Adrenal gland (tissue), 9 donors: ENCODE measurements at regions not wholly inside any gene's neighbourhood (a gene's known extent, or its start where the extent isn't known, plus 50 kb on each side); places are given as distances from the start of the nearest gene placed in this dataset.

Source experiments
- DNase-seq, 7 donors: peaks; one replicate each; pipeline ENCODE4 v3.0.0-alpha.2; 2019 to 2020
- H3K27ac ChIP-seq, 5 donors: fragments of 200-600 bp; sonication (generic) in 4 of 5; 1 replicate in 3 of 5; 2 replicates in 2 of 5; pipeline versions ENCODE4 v1.5.1 to v1.8.0; 2016 to 2020; ENCODE audit warnings: mild to moderate bottlenecking in 1 of 5
- H3K27me3 ChIP-seq: fragments of 200-600 bp; 2 replicates; pipeline ENCODE4 v1.8.0; 2021
- H3K36me3 ChIP-seq, 2 donors: fragments of 200-600 bp; replicated peaks in 1 of 2; 1 replicate in 1 of 2; 2 replicates in 1 of 2; pipeline versions ENCODE4 v1.5.1 to v1.8.0; 2018 to 2022
- H3K4me1 ChIP-seq, 2 donors: fragments of 200-600 bp; replicated peaks in 1 of 2; 1 replicate in 1 of 2; 2 replicates in 1 of 2; pipeline versions ENCODE4 v1.5.1 to v1.8.0; 2018 to 2021
- H3K4me3 ChIP-seq, 4 donors: fragments of 200-600 bp; sonication (generic) in 3 of 4; one replicate each; pipeline ENCODE4 v1.5.1; 2016 to 2018
- H3K9me3 ChIP-seq, 3 donors: fragments of 200-600 bp; sonication (generic) in 1 of 3; replicated peaks in 1 of 3; 1 replicate in 2 of 3; 2 replicates in 1 of 3; pipeline versions ENCODE4 v1.5.1 to v1.8.0; 2016 to 2021
- CTCF ChIP-seq, 6 experiments: fragments of 450-650 bp in 4 of 6; fragments of 200-600 bp in 2 of 6; sonication (generic) in 1 of 6; IDR thresholded peaks; 1 replicate in 5 of 6; 2 replicates in 1 of 6; pipeline versions ENCODE4 v1.5.1 to v1.8.0; 2016 to 2021; ENCODE audit warnings: antibody characterized with exemption in 6 of 6, mild to moderate bottlenecking in 2 of 6, moderate library complexity in 1 of 6
- POLR2A ChIP-seq, 2 donors: fragments of 450-650 bp; IDR thresholded peaks; one replicate each; pipeline ENCODE4 v1.6.1; 2017; ENCODE audit warnings: antibody characterized with exemption in 2 of 2, mild to moderate bottlenecking in 2 of 2, moderate library complexity in 1 of 2
- WGBS, 4 donors: extraction: QIAGEN DNeasy Blood & Tissue Kit in 2 of 4; methylation state at CpG; one replicate each; pipeline versions ENCODE4 v1.1.5 to v1.1.7; 2013 to 2017; 5-methylcytosine and 5-hydroxymethylcytosine counted together
- intact Hi-C, 2 donors: fragments of 100-400 bp; cut with DNase I; formaldehyde crosslinking; loops; one replicate each; pipeline versions ENCODE4 v1.14.1 to v1.15.0; 2022 to 2023
- donor health status: healthy with polysubstance abuse.
- donor health status: Bipolar disorder and iron deficiency.
- donor health status: DM: yes; HTN: yes; CAD: no.
- donor health status: DM: no; HTN: no; CAD: no.
- donor health status: DM: no; HTN: no; CAD: no.

GRCh38 chr18:67216846-67217245 is 299.7 kb downstream of the DSEL start:
- Histone ChIP-seq H3K27me3 (no peaks in the 10 kb centered on the region), H3K4me1 (no peaks in the 10 kb centered on the region), H3K27ac (no peak overlapping the region), H3K9me3 (no peaks in the 10 kb centered on the region), H3K4me3 (no peak overlapping the region), H3K36me3 (no peaks in the 10 kb centered on the region)
- TF ChIP-seq POLR2A (IDR thresholded peaks at IDR 0.05) (no peak), CTCF (IDR thresholded peaks at IDR 0.05) (no peak)
- 62 to 81% (median 69%) methylated on average over 1 of the region's 1 CpG for WGBS, 4 donors
- DNase-seq: no peak
- intact Hi-C loops: loop anchor here (10.0 kb wide), 3 partner anchors 1438 to 1518 kb away; no protein-coding TSS in a partner anchor

DNA sequence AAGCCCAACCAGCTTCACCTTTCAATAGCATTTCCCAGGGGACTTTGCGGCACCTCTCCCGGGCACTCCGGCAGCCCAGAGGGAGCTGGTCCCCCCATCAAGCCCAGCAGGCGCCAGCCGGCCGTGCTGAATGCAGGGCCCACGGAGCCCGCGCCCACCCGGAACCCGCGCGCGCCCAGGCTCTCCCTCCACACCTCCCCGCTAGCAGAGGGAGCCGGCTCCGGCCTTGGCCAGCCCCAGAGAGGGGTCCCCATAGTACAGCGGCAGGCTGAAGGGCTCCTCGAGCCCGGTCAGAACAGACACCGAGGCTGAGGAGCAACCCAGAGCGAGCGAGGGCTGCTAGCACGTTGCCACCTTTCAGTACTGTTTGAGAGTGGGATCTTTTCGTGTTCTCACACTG is 300.8 kb downstream of the DSEL start:
- WGBS, 4 donors: 82 to 88% (median 87%) methylated on average over 8 to 25 of the region's 25 CpGs
- no peaks in the 10 kb centered on the region for H3K4me1 ChIP-seq
- H3K9me3 ChIP-seq: no peaks in the 10 kb centered on the region
- intact Hi-C loops: loop anchor here (10.0 kb wide), 3 partner anchors 1439 to 1519 kb away; no protein-coding TSS in a partner anchor
- no peaks in the 10 kb centered on the region for H3K36me3 ChIP-seq
- no peak for DNase-seq
- H3K4me3 ChIP-seq: no peak overlapping the region
- no peak overlapping the region for H3K27ac ChIP-seq
- TF ChIP-seq CTCF (IDR thresholded peaks at IDR 0.05) (no peak), POLR2A (IDR thresholded peaks at IDR 0.05) (no peak)
- no peaks in the 10 kb centered on the region for H3K27me3 ChIP-seq

DNA sequence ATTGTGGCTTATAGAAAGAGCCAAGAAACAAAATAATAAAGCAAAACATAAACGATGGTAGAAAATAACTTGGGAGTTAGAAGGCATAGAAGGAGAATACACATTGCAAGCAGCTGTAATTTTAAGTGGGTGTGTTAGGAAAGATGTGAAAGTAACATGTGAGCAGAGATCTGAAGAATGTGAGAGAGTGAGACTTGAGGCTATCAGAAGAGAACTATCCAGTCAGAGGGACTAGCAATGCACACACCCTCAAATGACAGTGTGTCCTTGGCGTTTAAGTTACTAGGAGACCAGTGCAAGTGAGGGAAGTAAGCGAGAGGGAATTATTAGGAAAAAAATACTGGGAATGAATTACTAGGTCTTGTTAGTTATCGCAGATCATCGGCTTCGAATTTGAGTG is 304.9 kb downstream of the DSEL start:
- intact Hi-C loops: loop anchor here (10.0 kb wide), 3 partner anchors 1443 to 1523 kb away; no protein-coding TSS in a partner anchor
- H3K36me3 ChIP-seq: no peaks in the 10 kb centered on the region
- WGBS, 4 donors: 58 to 63% (median 59%) methylated on average over 6 of the region's 6 CpGs

DNA sequence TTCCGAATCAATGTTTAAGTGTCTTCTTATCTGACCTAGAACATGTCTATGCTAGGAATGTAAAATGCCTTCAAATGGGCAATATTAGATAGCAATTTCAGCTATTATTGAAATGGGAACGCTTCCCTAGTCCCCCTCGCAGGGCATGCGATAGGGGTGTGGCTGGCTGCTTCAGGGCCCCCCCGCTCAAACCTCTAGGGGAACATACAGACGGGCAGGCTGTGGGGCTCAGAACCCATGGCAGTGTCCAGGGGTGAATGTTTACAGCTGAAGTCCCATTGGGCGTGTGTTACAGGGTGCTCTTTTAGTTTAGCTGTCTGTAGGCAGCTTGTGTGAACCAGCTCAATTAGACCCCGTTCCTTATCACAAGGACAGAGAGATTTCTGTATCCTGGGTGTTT is 315.9 kb downstream of the DSEL start:
- H3K4me3 ChIP-seq: no peak overlapping the region
- H3K36me3 ChIP-seq: no peaks in the 10 kb centered on the region
- no peak overlapping the region for H3K27ac ChIP-seq
- H3K4me1 ChIP-seq: no peaks in the 10 kb centered on the region
- no peaks in the 10 kb centered on the region for H3K27me3 ChIP-seq
- no peaks in the 10 kb centered on the region for H3K9me3 ChIP-seq
- no peak for DNase-seq
- TF ChIP-seq CTCF (IDR thresholded peaks at IDR 0.05): no peak
- WGBS, 4 donors: 61 to 67% (median 63%) methylated on average over 6 to 8 of the region's 8 CpGs
- intact Hi-C loops: loop anchor here (5.0 kb wide), 1 partner anchor 98 kb away; no protein-coding TSS in a partner anchor

More for the DNA sequence above, 304.9 kb downstream of the DSEL start:
- Histone ChIP-seq H3K27ac (no peak overlapping the region), H3K27me3 (no peaks in the 10 kb centered on the region), H3K4me3 (no peak overlapping the region), H3K4me1 (no peaks in the 10 kb centered on the region), H3K9me3 (no peaks in the 10 kb centered on the region)
- TF ChIP-seq POLR2A (IDR thresholded peaks at IDR 0.05): no peak
- DNase-seq: peak in 1 of 7 donors; percentile 5

DNA sequence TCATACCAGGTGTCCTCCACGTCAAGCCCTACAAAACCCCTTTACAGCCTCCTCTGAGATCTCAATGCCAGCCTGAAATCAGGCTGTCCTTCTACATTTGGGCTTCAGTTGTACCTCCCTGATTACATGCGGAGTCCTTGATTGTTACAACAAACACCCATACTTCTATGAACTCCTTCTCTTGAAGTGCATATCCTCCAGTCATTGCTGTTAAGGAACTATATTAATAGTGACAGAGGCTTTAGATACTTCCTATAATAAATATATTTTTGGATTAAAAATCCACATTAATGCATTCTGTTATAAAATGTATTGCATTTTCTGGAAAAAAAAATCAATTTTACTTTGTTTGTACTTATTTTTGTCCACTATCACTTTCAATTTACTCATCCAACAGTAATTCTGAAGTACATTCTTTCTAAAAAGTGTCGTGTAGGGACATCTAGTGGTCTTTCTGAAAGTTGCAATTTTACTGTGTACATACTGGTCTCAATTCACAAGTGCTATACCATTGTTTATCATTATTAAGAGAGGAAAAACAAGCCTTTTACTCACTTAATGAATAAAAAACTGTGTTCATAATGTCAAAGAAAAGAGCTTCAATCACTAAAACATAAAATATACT is 316.4 kb downstream of the DSEL start:
- DNase-seq: no peak
- H3K27ac ChIP-seq: no peak overlapping the region
- intact Hi-C loops: loop anchor here (5.0 kb wide), 1 partner anchor 98 kb away; no protein-coding TSS in a partner anchor
- H3K4me3 ChIP-seq: no peak overlapping the region
- no peaks in the 10 kb centered on the region for H3K9me3 ChIP-seq
- 26 to 41% (median 35%) methylated on average over 3 of the region's 3 CpGs for WGBS, 4 donors
- H3K4me1 ChIP-seq: no peaks in the 10 kb centered on the region
- TF ChIP-seq CTCF (IDR thresholded peaks at IDR 0.05) (peak; percentile 60 to 80 (median 66)), POLR2A (IDR thresholded peaks at IDR 0.05) (no peak)
- H3K36me3 ChIP-seq: no peaks in the 10 kb centered on the region
- no peaks in the 10 kb centered on the region for H3K27me3 ChIP-seq
